Fibroblast of skin of scalp (primary cell): ENCODE measurements at regions not wholly inside any gene's neighbourhood (a gene's known extent, or its start where the extent isn't known, plus 50 kb on each side); places are given as distances from the start of the nearest gene placed in this dataset.
A peak's percentile ranks its signal among the peaks of the same experiment; 100 is the strongest.

Experiments used
- DNase-seq: peaks from one replicate; pipeline ENCODE4 v3.0.0-alpha.2; 2013

DNA sequence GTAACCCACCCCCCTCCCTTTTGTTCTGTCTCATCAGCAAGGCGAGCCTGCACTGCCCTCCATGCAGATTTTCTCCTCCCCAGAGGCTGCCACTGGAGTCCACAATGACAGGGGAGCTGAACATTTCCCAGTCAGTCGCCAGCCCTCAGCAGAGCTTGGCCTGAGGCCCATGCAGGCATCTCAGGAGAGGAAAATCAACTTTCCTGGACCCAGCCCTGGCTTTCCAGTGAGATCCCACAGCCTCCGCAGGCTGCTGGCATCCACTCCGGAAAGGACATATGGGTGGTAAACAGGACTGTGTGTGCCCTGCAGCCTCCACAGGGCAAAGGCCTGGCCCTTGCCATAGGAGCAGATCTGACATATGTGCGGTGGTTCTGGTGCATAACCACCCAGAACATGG lies 253.8 kb downstream of the TNS1 start:
- no peak for DNase-seq

DNA sequence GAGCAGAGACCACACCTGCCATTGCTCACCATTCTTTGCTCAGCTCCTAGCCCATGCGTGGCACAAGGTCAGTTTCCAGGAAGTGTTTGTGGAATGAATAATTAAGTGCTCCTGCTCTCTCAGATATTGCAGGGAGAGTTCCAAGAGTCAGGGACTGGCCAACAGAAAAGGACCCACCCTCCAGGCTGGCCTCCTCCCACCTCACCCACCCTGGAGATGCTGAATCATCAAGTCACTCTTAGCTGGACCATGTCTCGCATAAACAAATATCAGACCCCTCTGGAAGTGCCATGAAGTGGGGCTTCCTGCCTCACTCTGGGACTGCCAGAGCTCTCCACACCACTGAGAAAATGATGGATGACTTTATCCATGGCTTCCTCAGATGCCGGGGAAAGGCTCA lies 256.0 kb downstream of the TNS1 start:
- DNase-seq = no peak

DNA sequence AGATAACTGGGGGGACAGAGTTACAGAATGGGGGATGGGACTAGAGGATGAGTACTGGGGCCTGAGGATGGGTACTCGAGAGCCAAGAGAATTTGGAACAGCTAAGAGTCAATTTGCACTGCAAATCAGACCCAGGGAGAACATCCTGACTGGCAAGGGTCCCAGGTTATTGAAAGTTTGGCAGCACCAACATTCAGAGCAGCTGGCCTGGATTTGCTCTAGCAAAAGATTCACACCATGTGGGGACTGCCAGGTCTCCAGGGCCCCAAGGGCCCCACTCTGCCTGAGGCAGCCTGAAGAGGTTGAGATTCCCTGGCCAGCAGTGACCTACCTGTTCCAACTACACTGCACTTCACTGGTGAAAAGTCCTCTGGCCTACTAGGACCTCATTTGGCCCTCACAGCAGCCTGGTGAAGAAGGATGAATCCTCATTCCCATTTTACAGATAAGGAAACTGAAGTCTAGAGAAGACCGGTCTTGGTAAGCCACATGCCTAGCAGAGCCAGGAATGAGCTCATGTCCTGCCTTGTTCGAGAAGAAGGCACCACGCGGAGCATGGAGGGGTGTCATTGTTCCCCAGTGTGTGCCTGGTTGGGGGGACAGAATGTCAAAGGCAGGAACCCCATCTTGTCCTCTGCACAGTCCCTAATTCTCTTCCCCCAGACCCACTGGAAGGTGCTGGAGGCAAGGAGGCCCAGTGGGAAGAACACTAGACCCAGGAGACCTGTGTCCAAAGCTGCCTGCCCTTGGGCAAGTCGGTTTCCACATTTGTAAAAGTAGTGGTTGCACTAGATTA lies 258.6 kb downstream of the TNS1 start:
- DNase-seq = no peak

DNA sequence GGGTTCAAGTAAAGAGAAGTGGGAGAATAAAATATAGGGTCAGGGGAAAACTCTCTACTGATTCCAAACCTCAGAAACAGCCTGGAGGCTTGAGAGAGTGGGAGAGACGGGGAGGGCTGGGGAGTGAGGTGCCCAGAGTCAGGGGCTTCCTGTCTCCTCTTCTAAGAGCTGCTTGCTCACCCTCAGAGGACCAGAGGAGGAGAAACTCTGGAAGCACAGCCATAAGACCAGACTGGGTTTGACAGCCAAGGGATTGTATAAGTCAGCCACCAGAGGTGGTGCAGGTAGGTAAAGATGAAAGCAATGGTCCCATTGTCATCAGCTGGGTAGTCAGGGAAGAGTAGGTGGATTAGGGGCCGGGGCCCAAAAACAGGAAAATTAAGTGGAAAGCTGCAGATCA lies 259.4 kb downstream of the TNS1 start:
- no peak for DNase-seq

DNA sequence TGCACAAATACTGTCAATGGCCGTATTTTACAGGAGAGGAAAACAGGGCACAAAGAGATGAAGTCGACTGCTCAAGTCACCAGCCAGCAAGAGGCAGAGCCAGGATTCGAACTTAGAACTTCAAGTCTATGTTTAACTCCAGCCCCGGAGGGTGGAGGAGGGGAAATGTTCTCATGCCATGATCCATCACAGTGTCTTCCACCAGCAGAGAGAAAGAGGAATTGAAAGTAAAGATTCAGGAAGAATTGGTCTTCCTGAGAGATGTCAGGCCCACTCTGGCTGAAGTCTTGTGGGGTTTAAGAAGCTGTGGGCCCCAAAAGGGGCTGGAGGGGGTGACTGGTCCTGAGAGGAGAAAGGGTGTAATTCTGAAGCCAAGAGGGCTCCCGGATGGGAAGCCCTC lies 260.0 kb downstream of the TNS1 start:
- no peak for DNase-seq

DNA sequence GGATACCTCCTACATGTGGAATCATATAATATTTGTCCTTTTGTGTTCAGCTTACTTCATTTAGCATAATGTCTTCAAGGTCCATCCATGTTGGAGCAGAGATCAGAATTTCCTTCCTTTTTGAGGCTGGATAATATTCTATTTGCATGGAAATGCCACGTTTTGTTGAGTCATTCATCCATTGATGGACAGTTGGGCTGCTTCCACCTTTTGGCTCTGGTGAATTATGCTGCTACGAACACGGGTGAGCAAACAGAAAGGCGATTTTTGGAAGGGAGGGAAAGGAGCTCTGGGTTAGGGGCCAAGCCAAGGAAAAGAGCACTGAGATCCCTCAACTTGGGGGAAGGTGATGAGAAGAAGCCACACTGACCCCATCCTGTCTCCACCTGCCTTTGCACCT lies 260.5 kb downstream of the TNS1 start:
- DNase-seq = no peak

DNA sequence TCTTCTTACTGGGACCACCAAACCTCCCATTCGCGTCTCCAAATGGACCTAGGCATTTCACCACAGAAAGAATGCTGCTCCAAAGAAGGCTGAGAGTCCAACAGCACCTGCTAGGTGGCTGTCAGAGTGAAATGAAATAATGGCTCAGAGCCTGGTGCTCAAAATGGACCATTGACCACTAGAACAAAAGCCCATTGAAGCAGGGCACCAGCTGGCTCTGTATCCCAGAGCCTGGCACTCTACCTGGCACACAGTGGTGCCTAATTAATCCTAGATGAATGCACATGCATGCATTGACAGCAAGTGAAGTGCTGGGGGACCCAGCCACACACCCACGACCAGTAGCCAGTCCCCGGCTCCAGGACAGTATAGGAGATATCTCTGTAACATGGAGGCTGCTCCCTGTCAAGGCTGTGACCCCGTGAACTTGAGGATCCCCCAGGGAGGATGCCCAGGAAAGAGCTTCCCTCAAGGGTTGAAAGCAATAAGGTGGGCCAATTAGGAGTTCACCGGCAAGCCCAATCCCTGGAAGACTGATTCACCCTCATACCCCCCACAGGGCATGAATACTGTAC lies 261.3 kb downstream of the TNS1 start:
- DNase-seq = no peak

DNA sequence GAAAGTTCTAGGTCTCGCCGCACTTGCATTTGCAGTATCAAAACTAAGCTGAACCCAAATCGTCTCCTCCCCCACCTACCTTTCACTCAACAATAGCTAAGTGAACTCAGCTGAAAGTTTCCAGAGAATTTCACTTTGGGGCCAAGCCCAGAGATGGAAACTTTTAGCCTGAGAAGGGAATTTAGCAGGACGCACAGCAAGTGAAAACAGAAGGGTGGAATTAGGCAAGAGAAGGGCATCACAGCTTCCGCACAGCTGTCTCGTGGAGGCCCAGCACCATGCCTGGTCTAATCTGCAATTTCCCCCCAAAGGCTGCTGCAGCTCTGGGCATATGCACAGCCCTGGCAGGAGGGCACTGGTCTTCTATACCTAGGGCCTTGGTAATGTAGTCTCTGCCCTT lies 262.0 kb downstream of the TNS1 start:
- DNase-seq = no peak

DNA sequence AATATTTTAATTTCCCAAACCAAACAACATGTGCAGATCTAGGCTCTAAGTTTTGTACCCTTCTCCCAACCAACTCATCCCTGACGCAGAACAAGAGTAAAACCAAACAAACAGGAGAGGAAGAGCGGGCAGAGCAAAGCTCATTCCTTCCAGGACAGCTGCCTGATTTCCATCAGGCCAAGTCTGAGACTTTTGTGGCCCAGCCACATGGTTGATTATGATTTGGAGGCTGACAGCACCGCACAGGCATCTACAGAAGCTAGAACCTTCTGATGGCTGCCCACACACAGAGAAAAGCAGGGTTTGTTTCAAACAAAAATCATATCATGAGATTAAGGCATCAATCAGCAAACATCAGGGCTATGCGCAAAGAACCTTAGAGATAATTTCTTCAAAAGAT lies 262.6 kb downstream of the TNS1 start:
- no peak for DNase-seq

DNA sequence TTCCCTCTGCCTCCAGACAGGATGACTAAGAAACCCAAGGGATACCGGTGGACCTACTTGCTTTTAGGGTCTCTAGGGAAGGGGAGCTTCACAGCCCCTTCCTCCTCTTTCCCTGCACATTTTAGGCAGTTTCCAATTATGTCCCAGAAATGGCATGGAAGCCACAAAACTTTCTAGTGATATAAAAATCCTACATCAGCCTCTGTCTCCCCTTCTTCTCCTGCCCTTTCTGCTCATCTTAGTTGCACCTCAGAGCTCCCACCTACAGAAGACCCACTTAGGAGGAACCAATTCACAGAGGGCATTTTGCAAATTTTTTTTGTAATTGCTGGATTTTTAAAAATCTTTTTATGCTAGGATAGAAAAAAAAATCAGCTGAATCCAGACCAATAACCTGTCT lies 263.1 kb downstream of the TNS1 start:
- DNase-seq = no peak

DNA sequence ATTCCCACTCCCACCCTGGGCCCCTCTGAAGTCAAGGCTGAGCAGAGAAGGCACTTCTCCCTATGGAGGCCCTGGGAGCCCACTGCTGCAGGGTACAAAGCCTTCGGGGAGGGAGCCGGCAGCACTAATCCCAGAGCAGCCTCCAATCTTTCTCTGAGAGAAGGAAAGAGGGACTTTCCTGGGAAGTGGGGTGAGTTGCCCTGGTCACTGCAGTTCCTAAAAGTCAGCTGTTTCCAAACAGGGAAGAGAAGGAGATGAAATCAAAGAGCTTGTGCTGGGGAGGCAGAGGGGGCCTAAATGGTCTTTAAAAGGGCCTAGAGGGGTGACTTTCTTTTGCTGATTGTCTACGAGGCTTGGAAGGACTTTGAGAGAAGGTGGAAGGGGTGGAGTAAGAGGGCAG lies 264.7 kb downstream of the TNS1 start:
- no peak for DNase-seq

DNA sequence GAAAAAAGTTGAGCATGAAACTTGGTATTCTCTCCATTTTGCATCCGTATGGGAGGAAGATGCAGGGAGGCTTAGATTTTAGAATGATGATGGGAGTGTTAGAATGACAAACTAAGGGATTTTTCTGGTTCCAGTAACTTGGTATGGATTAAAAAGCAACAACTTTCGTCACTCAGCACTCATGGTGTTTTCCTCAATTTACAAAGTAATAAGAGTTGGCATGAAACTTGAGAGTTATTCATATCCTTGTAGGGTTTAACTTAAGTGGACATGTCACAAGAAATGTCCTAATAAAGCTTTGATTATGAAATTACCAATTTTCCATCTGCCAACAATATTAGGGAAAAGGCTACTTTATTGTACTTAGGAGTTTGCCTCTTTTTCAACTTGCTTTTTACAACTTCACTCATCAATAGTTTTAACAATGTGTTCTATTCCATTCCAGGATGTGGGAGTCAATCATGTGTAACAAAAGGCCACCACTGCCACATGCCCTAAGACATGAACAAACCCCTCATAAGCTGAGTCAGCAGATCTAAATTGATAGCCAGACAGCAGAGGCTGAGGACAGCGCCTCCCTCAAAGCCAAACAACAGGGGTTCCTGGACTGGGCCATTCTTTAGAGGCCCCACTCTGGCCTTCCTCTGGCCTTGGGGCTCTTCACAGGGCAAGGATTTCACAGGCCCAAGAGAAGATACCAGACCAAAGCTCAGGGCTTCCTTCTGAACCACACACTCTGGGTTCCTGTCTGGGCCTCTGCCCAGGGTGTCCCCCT lies 265.8 kb downstream of the TNS1 start:
- no peak for DNase-seq

DNA sequence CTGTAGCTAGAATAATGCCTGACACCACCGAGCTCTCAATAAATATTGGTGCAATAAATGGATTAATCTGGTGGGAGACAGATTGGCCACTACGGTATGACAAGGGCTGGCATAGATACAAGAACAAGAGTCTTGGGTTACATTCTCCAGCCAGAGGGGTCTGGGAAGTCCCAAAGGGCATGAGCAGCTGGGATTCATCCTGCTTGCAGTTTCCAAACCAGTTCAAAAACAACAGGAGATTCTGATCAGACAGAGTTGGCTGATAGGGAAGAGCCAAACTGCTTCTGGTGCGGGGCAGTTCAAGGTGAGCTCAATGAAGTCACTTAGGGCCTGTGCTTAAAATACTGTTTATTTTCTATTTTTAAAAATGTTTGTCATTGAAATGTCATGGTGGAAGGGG lies 266.9 kb downstream of the TNS1 start:
- no peak for DNase-seq

DNA sequence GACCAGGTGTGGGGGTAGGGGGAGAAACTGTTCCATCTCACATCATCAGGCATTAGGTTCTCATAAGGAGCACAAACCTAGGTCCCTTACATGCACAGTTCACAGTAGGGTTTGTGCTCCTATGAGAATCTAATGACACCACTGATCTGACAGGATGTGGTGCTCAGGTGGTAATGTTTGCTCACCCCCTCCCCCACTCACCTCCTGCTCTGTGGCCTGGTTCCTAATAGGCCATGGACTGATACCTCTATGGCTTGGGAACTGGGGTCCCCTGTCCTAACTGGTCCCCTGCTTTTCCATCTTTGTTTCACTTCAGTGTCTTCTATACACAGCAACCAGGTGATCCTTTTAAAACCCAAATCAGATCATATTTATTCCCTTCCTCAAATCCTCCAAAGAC lies 267.8 kb downstream of the TNS1 start:
- no peak for DNase-seq

DNA sequence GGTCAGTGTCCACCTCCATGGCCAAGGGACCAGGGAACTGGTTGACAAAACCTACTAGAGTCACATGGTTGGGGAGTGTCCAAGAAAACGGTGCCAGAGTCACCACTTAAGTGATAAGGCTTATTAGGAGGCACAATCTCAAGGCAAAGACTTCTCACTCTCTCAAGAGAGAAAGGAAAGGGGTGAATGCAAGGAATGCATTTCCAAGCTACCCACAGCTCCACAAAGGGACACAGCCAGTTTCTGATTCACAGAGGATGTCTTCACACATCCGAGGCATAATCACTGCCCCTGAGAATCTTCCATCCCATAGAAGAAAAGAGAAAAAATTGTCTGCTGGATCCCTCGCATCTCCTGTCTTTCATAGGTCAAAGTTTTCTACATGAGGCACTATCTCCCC lies 269.3 kb downstream of the TNS1 start:
- DNase-seq = peak; percentile 59

DNA sequence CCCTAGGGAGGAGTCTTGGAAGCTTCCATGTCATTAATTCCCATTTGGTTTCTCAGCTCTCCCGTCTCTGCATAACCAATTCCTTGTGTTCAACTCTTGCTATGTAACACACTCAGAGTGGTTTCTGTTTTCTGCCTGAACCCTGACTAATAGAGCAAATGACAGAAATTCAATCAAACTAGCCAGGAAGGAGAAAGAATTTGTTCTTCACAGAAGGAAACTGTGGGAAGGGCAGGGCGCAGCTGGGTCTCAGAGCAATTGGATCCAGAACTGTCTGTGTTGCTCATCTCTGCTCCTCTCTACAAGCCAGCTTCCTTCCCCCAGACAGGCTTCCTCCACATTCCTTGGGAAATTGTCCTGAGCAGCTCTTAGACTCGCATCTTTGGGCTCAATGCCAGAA lies 269.8 kb downstream of the TNS1 start:
- peak; percentile 89 for DNase-seq

DNA sequence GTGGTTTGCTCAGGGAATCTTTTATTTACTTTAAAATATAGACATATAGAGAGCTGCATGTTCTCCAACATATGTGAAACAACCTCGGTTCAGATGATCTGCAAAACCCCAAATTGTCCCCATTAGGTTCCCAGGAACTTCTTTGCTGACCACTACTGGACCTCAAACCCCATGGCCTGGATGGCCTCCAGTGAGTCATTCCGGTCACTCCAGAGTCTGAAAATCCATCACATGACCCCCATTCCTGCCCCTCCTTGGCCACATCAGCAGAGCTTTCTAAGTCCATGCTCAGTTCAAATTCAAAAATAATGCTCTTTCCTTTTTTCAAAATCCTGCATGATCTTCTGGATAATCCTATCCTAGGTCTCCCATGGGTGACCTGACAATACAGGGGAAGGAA lies 271.0 kb downstream of the TNS1 start:
- no peak for DNase-seq

DNA sequence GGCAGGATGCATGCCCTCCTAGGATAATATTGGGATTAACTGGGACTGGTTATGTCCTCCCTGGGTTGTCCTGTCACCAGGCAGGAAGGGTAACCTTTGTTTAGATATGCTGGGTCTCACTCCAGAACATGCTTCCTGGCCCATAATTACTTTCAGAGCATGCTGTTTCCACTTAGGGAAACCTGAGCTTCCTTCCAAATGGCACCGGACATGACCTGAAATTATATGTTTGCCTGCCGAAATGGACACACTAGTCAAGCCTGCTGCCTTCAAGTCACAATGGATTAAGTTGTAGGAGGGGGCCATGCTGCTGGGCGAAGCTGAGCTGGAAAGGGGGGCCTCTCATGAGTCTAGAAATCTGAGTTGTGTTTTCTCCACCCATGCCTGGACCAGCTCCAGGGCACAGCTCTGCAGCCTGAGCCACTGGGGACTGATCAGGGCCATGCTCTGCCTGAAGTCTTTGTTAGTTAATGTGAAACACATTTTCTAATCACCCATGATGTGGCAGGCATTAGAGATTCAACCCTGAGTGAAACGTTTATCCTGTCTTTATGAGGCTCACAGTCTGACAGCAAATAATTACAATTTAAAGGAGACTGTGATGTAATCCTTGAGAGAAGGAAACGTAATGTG lies 273.3 kb downstream of the TNS1 start:
- DNase-seq = peak; percentile 84

DNA sequence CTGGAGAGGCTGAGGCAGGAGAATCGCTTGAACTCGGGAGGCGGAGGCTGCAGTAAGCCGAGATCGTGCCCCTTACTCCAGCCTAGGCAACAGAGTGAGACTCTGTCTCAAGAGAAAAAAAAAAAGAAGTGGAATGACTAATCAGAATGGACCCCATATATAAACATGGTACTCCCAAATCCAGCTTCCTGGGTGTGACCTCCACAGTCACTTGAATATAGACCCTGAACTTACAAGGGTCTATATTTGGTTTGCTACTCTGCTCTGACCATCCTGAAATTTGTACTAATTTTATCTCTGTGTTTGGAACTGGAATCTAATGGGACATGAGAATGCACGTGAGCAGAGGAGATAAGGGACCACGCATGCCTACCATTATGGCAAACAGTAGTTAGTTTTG lies 275.0 kb downstream of the TNS1 start:
- DNase-seq = peak; percentile 18

DNA sequence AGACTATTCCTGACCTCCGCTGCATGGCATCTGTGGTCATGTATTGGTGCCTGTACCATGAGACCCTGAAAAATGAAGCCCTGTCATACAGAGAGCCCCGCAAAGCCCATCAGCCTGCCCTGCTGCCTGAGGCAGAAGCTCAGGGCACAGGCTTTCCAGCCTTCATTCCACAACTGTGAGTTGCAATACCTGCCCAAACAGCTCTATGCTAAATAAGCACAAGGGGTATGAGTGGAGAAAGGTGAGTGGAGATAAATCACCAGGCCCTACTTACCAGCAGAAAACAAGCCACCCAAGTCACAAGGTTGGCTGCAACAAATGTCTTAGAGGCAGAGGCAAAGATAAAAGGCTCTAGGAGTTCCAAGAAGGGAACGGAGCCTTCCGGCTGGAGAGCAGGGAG lies 277.4 kb downstream of the TNS1 start:
- no peak for DNase-seq

DNA sequence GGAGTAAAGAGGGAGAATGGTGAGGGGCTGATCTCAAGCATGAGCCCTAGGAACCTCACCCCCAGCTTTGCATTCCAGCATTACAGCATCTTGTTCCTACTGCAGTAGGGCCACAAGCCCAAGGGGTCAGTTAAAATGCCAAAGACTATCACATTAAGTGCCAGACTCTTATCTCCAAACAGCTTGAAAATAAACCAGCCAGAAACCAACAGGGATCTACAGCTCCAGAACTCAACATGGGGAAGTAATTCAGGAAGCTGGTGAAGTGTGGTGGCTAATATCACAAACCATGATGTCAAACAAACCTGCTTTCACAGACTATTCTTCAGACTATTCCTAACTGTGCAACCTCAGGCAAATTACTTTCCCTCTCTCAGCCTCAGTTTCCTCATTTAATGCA lies 278.3 kb downstream of the TNS1 start:
- no peak for DNase-seq

DNA sequence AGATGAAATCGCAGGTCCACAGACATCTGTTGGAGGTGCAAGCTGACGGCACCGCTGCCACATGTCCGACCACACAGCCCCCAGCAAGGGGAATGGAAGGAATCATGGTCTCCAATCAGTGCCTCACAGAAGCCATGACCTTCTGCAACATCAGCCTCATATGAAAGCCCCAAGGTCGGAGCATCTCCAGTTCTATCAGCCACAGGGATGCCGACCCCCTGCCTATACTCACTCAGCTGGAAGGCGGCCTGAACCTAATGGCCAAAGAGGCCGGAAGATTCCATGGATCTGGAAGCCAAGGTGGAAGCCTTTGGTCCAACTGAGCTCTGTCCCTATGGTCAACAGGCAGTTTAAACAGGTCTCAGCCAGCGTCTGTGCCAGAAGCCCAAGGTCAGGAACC lies 278.8 kb downstream of the TNS1 start:
- no peak for DNase-seq

DNA sequence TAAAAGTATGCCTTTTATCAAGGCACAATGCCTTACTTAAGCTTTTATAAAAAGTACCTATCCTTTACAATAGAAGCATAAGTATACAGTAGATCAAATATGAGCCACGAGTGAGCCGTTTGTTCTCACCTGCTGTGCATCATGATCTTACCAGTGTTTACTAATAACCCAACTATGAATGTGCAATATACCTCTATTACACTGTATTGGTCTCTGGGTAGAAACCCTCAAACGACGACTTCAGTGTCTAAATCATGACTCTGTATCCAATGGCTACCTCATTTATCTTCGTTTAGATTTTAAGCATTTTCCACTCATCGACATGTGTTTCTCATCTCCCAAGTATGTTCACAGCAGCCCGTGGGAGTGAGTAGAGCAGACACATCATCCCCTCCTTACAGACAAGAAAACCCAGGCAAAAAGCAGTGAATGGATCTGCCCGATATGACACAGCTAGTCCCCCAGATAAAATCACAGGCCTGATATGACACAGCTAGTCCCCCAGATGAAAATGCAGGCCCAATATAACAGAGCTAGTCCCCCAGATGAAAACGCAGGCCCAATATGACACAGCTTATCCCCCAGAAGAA lies 279.8 kb downstream of the TNS1 start:
- peak; percentile 90 for DNase-seq
